AG04449 (cell line): ENCODE measurements at regions not wholly inside any gene's neighbourhood (a gene's known extent, or its start where the extent isn't known, plus 50 kb on each side); places are given as distances from the start of the nearest gene placed in this dataset.

Experiments
- CTCF ChIA-PET: fragments of 350-600 bp; formaldehyde crosslinking; extraction: SDS; loops from one replicate; lab custom pipeline; 2021; ENCODE audit warnings: antibody characterized with exemption; lab: Yijun Ruan, JAX
- POLR2A ChIA-PET: fragments of 400-600, 350-600 bp; formaldehyde crosslinking; extraction: SDS; loops from one replicate; lab custom pipeline; 2020; ENCODE audit warnings: antibody characterized with exemption, inconsistent platforms; lab: Yijun Ruan, JAX
- DNase-seq: peaks from one replicate; pipeline ENCODE4 v3.0.0-alpha.2; 2010; ENCODE audit warnings: low read depth, low spot score
- H3K4me3 ChIP-seq: 2 replicates; pipeline ENCODE4 v1.5.1; 2011; ENCODE audit warnings: low read depth, mild to moderate bottlenecking, control low read depth, low read length
- CTCF ChIP-seq: IDR thresholded peaks from one replicate; pipeline ENCODE4 v1.5.1; 2011; ENCODE audit warnings: mild to moderate bottlenecking, moderate library complexity, low read length, control low read depth, inconsistent platforms; ENCODE audit not compliant: insufficient read depth; ENCODE audit errors: missing control alignments

GRCh38 chr6:15073883-15074465, 171.9 kb upstream of the JARID2 start:
- no peak for TF ChIP-seq CTCF
- POLR2A ChIA-PET = no interaction called here
- DNase-seq = no peak
- H3K4me3 ChIP-seq = no peak overlapping the region
- CTCF ChIA-PET = no interaction called here

- TF ChIP-seq CTCF = no peak
- ChIA-PET CTCF (no interaction called here), POLR2A (no interaction called here)
- no peak overlapping the region for H3K4me3 ChIP-seq
- DNase-seq = no peak
These were observed 171.1 kb upstream of the JARID2 start for GRCh38 chr6:15074806-15075205.

DNA sequence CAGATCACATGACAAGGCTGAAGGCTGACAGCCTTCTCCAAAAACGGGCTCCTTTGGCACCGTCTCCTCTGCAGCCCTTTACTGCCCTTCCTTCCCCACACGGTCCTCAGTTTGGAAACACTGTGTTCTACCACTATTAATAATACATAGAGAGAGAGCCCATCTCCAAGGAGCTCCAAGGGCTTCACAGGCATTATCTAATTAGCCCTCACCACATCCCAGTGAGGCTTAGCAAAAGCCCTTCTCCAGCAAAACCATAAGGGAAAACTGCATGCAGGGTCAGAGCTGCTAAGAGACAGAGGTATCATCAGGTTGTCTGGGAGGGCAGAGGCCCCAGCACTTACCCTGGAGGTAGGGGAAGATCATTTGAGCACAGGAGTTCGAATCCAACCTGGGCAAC, 169.3 kb upstream of the JARID2 start:
- H3K4me3 ChIP-seq = no peak overlapping the region
- ChIA-PET CTCF (interaction anchor here (1.0 kb wide), 1 partner anchor 13 kb away, joined by 4 read pairs; no protein-coding TSS in a partner anchor), POLR2A (no interaction called here)
- no peak for DNase-seq
- no peak for TF ChIP-seq CTCF

DNA sequence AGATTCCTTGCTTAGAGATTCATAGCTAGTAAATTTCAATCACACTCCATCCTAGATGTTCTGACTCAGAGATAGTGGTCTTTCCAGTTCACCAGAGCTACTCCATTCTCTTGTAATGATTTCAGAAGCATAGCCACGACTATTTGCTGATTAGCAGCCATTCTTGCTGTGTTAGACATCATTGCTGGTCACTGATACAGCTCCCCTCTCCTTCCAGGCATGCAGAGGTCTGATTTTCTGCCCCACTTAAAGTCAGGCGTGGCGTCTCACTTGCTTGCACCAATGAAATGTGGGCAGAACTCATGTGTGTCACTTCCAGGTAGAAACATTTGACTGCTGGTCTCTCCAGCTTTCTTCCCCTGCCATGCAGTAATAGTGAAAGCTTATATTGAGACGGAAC, 168.9 kb upstream of the JARID2 start:
- ChIA-PET CTCF (interaction anchor here (1.0 kb wide), 1 partner anchor 14 kb away, joined by 4 read pairs; no protein-coding TSS in a partner anchor), POLR2A (no interaction called here)
- DNase-seq = no peak
- TF ChIP-seq CTCF = no peak
- no peak overlapping the region for H3K4me3 ChIP-seq

GRCh38 chr6:15077961-15078360, 167.9 kb upstream of the JARID2 start:
- TF ChIP-seq CTCF = no peak
- no peak overlapping the region for H3K4me3 ChIP-seq
- ChIA-PET POLR2A (no interaction called here), CTCF (no interaction called here)
- no peak for DNase-seq

GRCh38 chr6:15079288-15079817, 166.5 kb upstream of the JARID2 start:
- POLR2A ChIA-PET = no interaction called here
- no peak for DNase-seq
- CTCF ChIA-PET = no interaction called here
- TF ChIP-seq CTCF = no peak
- H3K4me3 ChIP-seq = no peak overlapping the region
